CD14-positive monocyte (primary cell): ENCODE measurements at regions not wholly inside any gene's neighbourhood (a gene's known extent, or its start where the extent isn't known, plus 50 kb on each side); places are given as distances from the start of the nearest gene placed in this dataset.

Experiments used
- DNase-seq, 3 donors: peaks; one replicate each; pipeline ENCODE4 v3.0.0-alpha.2; 2011 to 2022
- H2AFZ ChIP-seq: 2 replicates; pipeline ENCODE4 v1.6.0; 2012; ENCODE audit warnings: mild to moderate bottlenecking, low read depth, low read length, inconsistent platforms; ENCODE audit not compliant: insufficient read depth, poor library complexity, severe bottlenecking
- H3K27ac ChIP-seq, 2 donors: 1 replicate in 1 of 2; 2 replicates in 1 of 2; pipeline ENCODE4 v1.5.1; 2012 to 2013; ENCODE audit warnings: low read length in 2 of 2, control low read depth in 1 of 2, inconsistent platforms in 1 of 2, low read depth in 1 of 2, mild to moderate bottlenecking in 1 of 2
- H3K27me3 ChIP-seq, 2 donors: one replicate each; pipeline versions ENCODE4 v1.6.0 to v1.6.1; 2011 to 2013; ENCODE audit warnings: low read length in 2 of 2; ENCODE audit not compliant: control insufficient read depth in 2 of 2, insufficient read depth in 2 of 2
- H3K36me3 ChIP-seq, 2 donors: replicated peaks in 1 of 2; 1 replicate in 1 of 2; 2 replicates in 1 of 2; pipeline versions ENCODE4 v1.5.1 to v1.6.1; 2012 to 2013; ENCODE audit warnings: low read length in 2 of 2, control low read depth in 1 of 2, inconsistent platforms in 1 of 2, mild to moderate bottlenecking in 1 of 2; ENCODE audit not compliant: insufficient read depth in 2 of 2, control insufficient read depth in 1 of 2
- H3K4me1 ChIP-seq, 2 donors: 1 replicate in 1 of 2; 2 replicates in 1 of 2; pipeline versions ENCODE4 v1.5.1 to v1.6.1; 2012 to 2013; ENCODE audit warnings: low read length in 2 of 2, control low read depth in 1 of 2, inconsistent platforms in 1 of 2, mild to moderate bottlenecking in 1 of 2, moderate library complexity in 1 of 2; ENCODE audit not compliant: insufficient read depth in 2 of 2, control insufficient read depth in 1 of 2
- H3K4me2 ChIP-seq: replicated peaks from 2 replicates; pipeline ENCODE3; 2012; ENCODE audit warnings: low read length, moderate library complexity, mild to moderate bottlenecking; ENCODE audit not compliant: poor library complexity, severe bottlenecking; ENCODE audit errors: extremely low read depth
- H3K4me3 ChIP-seq, 3 experiments: fragments of 200-600 bp in 1 of 3; sonication (generic) in 1 of 3; replicated peaks in 1 of 3; 1 replicate in 2 of 3; 2 replicates in 1 of 3; pipeline ENCODE4 v1.5.1; 2011 to 2013; ENCODE audit warnings: low read length in 3 of 3, mild to moderate bottlenecking in 3 of 3, control low read depth in 2 of 3, low read depth in 2 of 3, inconsistent platforms in 1 of 3, moderate library complexity in 1 of 3
- H3K79me2 ChIP-seq: 2 replicates; pipeline ENCODE4 v1.6.0; 2012; ENCODE audit warnings: mild to moderate bottlenecking, control low read depth, inconsistent platforms, low read length, moderate library complexity; ENCODE audit not compliant: insufficient read depth
- H3K9ac ChIP-seq: 2 replicates; pipeline ENCODE4 v1.6.0; 2017; ENCODE audit warnings: low read length, mild to moderate bottlenecking; ENCODE audit not compliant: insufficient read depth, poor library complexity, severe bottlenecking
- H3K9me3 ChIP-seq, 2 donors: replicated peaks in 1 of 2; 1 replicate in 1 of 2; 2 replicates in 1 of 2; pipeline versions ENCODE4 v1.5.1 to v1.6.1; 2012 to 2013; ENCODE audit warnings: low read length in 2 of 2, control low read depth in 1 of 2; ENCODE audit not compliant: control insufficient read depth in 1 of 2, insufficient read depth in 1 of 2
- H4K20me1 ChIP-seq: 2 replicates; pipeline ENCODE4 v1.6.0; 2012; ENCODE audit warnings: mild to moderate bottlenecking, low read length, control low read depth, moderate library complexity; ENCODE audit not compliant: insufficient read depth
- H3K27ac Mint-ChIP-seq, 7 donors: one replicate each; pipeline ENCODE4 v1.8.0; 2020; ENCODE audit warnings: mild to moderate bottlenecking in 7 of 7, mixed read lengths in 7 of 7, moderate library complexity in 6 of 7, inconsistent platforms in 2 of 7
- H3K27me3 Mint-ChIP-seq, 3 donors: one replicate each; pipeline ENCODE4 v1.8.0; 2021 to 2022; ENCODE audit warnings: low read depth in 3 of 3, mild to moderate bottlenecking in 3 of 3, mixed read lengths in 3 of 3, moderate library complexity in 3 of 3, inconsistent platforms in 1 of 3
- H3K36me3 Mint-ChIP-seq, 2 donors: one replicate each; pipeline ENCODE4 v1.8.0; 2020; ENCODE audit warnings: mixed read lengths in 2 of 2, inconsistent platforms in 1 of 2, mild to moderate bottlenecking in 1 of 2
- H3K4me1 Mint-ChIP-seq: one replicate; pipeline ENCODE4 v1.8.0; 2020; ENCODE audit warnings: mild to moderate bottlenecking, mixed read lengths
- H3K4me3 Mint-ChIP-seq, 2 donors: one replicate each; pipeline ENCODE4 v1.8.0; 2020; ENCODE audit warnings: mild to moderate bottlenecking in 2 of 2, mixed read lengths in 2 of 2, moderate library complexity in 1 of 2
- H3K9me3 Mint-ChIP-seq, 7 donors: one replicate each; pipeline ENCODE4 v1.8.0; 2020 to 2022; ENCODE audit warnings: mixed read lengths in 7 of 7, mild to moderate bottlenecking in 6 of 7, moderate library complexity in 6 of 7, inconsistent platforms in 2 of 7
- CTCF ChIP-seq: fragments of 200-600 bp; IDR thresholded peaks from one replicate; pipeline ENCODE4 v1.8.0; 2022; ENCODE audit warnings: antibody characterized with exemption, mild to moderate bottlenecking
- WGBS: methylation state at CpG from one replicate; pipeline ENCODE4 v1.1.5; 2013; ENCODE audit warnings: missing lambda C conversion rate; ENCODE audit not compliant: insufficient coverage; 5-methylcytosine and 5-hydroxymethylcytosine counted together
- intact Hi-C, 2 donors: fragments of 100-400 bp; cut with micrococcal nuclease; formaldehyde crosslinking; loops; one replicate each; pipeline versions ENCODE4 v1.15.0 to v1.15.1; 2023

GRCh38 chr9:29514862-29515261 is 1941.6 kb upstream of the C9orf72 start:
- no peak for TF ChIP-seq CTCF
- H3K9me3 ChIP-seq: peaks cover 0 to 7% of the 10 kb centered on the region in 2 donors
- H3K36me3 ChIP-seq: no peaks in the 10 kb centered on the region
- no peak overlapping the region for H3K4me3 Mint-ChIP-seq
- DNase-seq: no peak
- H3K27ac ChIP-seq: no peak overlapping the region
- H3K4me1 Mint-ChIP-seq: no peaks in the 10 kb centered on the region
- H3K4me2 ChIP-seq: no peak overlapping the region
- H3K36me3 Mint-ChIP-seq: no peaks in the 10 kb centered on the region
- no peaks in the 10 kb centered on the region for H4K20me1 ChIP-seq
- H3K27me3 ChIP-seq: no peaks in the 10 kb centered on the region
- no peak overlapping the region for H3K4me3 ChIP-seq
- intact Hi-C loops: no loop called here
- no CpG with 5 or more reads among the region's 8 CpGs for whole genome bisulfite sequencing
- peaks cover 0 to 14% (median 7%) of the 10 kb centered on the region in 7 donors for H3K9me3 Mint-ChIP-seq
- no peak overlapping the region for H2AFZ ChIP-seq
- no peaks in the 10 kb centered on the region for H3K79me2 ChIP-seq
- H3K27ac Mint-ChIP-seq: no peak overlapping the region
- H3K9ac ChIP-seq: no peak overlapping the region
- no peaks in the 10 kb centered on the region for H3K27me3 Mint-ChIP-seq
- H3K4me1 ChIP-seq: no peaks in the 10 kb centered on the region

GRCh38 chr9:29548436-29548835 is 1975.2 kb upstream of the C9orf72 start:
- Mint-ChIP-seq H3K27ac (no peak overlapping the region), H3K4me1 (no peaks in the 10 kb centered on the region), H3K4me3 (no peak overlapping the region), H3K36me3 (no peaks in the 10 kb centered on the region), H3K9me3 (peaks cover 2 to 14% (median 5%) of the 10 kb centered on the region in 7 donors), H3K27me3 (peaks cover 0 to 2% (median 0%) of the 10 kb centered on the region in 3 donors)
- TF ChIP-seq CTCF: no peak
- Histone ChIP-seq H3K4me3 (no peak overlapping the region), H4K20me1 (no peaks in the 10 kb centered on the region), H3K79me2 (no peaks in the 10 kb centered on the region), H3K36me3 (no peaks in the 10 kb centered on the region), H3K9me3 (peaks cover 0 to 8% of the 10 kb centered on the region in 2 donors), H3K27ac (no peak overlapping the region), H3K27me3 (no peaks in the 10 kb centered on the region), H2AFZ (no peak overlapping the region), H3K4me1 (no peaks in the 10 kb centered on the region), H3K4me2 (no peak overlapping the region), H3K9ac (no peak overlapping the region)
- no CpG with 5 or more reads among the region's 3 CpGs for WGBS
- DNase-seq: no peak
- intact Hi-C loops: no loop called here
